ENCODE measurements at regions not wholly inside any gene's neighbourhood (a gene's known extent, or its start where the extent isn't known, plus 50 kb on each side); places are given as distances from the start of the nearest gene placed in this dataset.

GRCh38 chr11:64501500-64502427 lies 54.0 kb upstream of the SLC22A11 start:
- no peak overlapping the region for H3K4me3 ChIP-seq (ENCODE audit: low read depth, low read length)
- TF ChIP-seq, protein P1, sequence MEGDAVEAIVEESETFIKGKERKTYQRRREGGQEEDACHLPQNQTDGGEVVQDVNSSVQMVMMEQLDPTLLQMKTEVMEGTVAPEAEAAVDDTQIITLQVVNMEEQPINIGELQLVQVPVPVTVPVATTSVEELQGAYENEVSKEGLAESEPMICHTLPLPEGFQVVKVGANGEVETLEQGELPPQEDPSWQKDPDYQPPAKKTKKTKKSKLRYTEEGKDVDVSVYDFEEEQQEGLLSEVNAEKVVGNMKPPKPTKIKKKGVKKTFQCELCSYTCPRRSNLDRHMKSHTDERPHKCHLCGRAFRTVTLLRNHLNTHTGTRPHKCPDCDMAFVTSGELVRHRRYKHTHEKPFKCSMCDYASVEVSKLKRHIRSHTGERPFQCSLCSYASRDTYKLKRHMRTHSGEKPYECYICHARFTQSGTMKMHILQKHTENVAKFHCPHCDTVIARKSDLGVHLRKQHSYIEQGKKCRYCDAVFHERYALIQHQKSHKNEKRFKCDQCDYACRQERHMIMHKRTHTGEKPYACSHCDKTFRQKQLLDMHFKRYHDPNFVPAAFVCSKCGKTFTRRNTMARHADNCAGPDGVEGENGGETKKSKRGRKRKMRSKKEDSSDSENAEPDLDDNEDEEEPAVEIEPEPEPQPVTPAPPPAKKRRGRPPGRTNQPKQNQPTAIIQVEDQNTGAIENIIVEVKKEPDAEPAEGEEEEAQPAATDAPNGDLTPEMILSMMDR (IDR thresholded peaks at IDR 0.05; ENCODE audit: low read depth, low read length) = no peak

DNA sequence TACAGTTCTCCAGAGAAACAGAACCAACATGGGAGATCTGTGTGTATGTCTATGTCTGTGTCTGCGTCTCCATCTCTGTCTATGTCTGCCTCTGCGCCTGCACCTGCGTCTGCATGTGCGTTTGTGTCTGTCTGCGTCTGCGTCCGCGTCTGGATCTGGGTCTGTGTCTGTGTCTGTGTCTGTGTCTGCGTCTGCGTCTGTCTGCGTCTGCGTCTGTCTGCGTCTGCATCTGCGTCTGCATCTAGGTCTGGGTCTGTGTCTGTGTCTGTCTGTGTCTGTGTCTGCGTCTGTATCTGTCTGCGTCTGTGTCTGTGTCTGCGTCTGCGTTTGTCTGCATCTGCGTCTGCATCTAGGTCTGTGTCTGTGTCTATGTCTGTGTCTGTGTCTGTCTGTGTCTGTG lies 53.1 kb upstream of the SLC22A11 start:
- no peak overlapping the region for H3K4me3 ChIP-seq (ENCODE audit: low read depth, low read length)

GRCh38 chr11:64503186-64503753 lies 52.5 kb upstream of the SLC22A11 start:
- no peak overlapping the region for H3K4me3 ChIP-seq (ENCODE audit: low read depth, low read length)
- TF ChIP-seq, protein P1 (IDR thresholded peaks at IDR 0.05; ENCODE audit: low read depth, low read length) = no peak

More for the DNA sequence above, 53.1 kb upstream of the SLC22A11 start:
- TF ChIP-seq, protein P1 (IDR thresholded peaks at IDR 0.05; ENCODE audit: low read depth, low read length) = no peak

- H3K4me3 ChIP-seq (ENCODE audit: low read depth, low read length) = no peak overlapping the region
- TF ChIP-seq, protein P1 (IDR thresholded peaks at IDR 0.05; ENCODE audit: low read depth, low read length) = no peak
Measured at GRCh38 chr11:64504999-64505398, 50.7 kb upstream of the SLC22A11 start.

All from WI38 (cell line).